Kidney epithelial cell (primary cell): ENCODE measurements at regions not wholly inside any gene's neighbourhood (a gene's known extent, or its start where the extent isn't known, plus 50 kb on each side); places are given as distances from the start of the nearest gene placed in this dataset.

Experiments
- DNase-seq: peaks from one replicate; pipeline ENCODE4 v3.0.0-alpha.2; 2010; ENCODE audit warnings: low read depth
- H3K27me3 ChIP-seq: 2 replicates; pipeline ENCODE4 v1.6.0; 2011; ENCODE audit warnings: low read length; ENCODE audit not compliant: control insufficient read depth, insufficient read depth
- H3K36me3 ChIP-seq: 2 replicates; pipeline ENCODE4 v1.5.1; 2011; ENCODE audit warnings: low read length; ENCODE audit not compliant: control insufficient read depth, insufficient read depth
- H3K4me3 ChIP-seq: 2 replicates; pipeline ENCODE4 v1.5.1; 2011; ENCODE audit warnings: low read depth, mild to moderate bottlenecking, control low read depth, low read length
- CTCF ChIP-seq: IDR thresholded peaks from 2 replicates; pipeline ENCODE4 v1.5.1; 2011; ENCODE audit warnings: mild to moderate bottlenecking, moderate library complexity, low read length, control low read depth, inconsistent platforms; ENCODE audit not compliant: insufficient read depth, poor library complexity, severe bottlenecking

- Histone ChIP-seq H3K36me3 (no peaks in the 10 kb centered on the region), H3K27me3 (no peaks in the 10 kb centered on the region), H3K4me3 (no peak overlapping the region)
- TF ChIP-seq CTCF = no peak
- DNase-seq = no peak
These were observed 231.1 kb upstream of the ZNF804A start for GRCh38 chr2:184367211-184367610.

DNA sequence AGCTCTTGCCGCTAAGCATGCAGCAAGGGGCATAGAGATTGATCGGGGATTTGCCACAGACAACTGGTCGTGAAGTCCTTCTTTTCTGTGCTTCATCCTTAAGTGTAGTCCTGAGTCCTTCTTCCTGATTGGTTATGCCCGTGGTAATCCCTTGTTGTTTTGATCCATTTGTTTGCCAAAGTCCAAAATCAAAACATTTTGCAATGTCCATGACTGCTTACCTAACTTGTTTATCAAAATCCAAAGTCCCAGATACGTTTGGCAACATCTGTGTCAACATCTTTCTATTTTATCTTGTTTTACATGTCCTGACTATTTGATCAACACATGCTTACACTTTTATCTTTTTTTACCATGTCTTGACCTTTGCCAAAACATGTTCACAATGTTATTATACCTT lies 229.0 kb upstream of the ZNF804A start:
- TF ChIP-seq CTCF = no peak
- Histone ChIP-seq H3K4me3 (no peak overlapping the region), H3K27me3 (no peaks in the 10 kb centered on the region), H3K36me3 (no peaks in the 10 kb centered on the region)
- DNase-seq = no peak

GRCh38 chr2:184370954-184371353 lies 227.4 kb upstream of the ZNF804A start:
- TF ChIP-seq CTCF = no peak
- no peaks in the 10 kb centered on the region for H3K36me3 ChIP-seq

GRCh38 chr2:184371641-184372040 lies 226.7 kb upstream of the ZNF804A start:
- Histone ChIP-seq H3K27me3 (no peaks in the 10 kb centered on the region), H3K4me3 (no peak overlapping the region), H3K36me3 (no peaks in the 10 kb centered on the region)
- TF ChIP-seq CTCF = no peak
- no peak for DNase-seq

More at GRCh38 chr2:184370954-184371353, 227.4 kb upstream of the ZNF804A start:
- Histone ChIP-seq H3K4me3 (no peak overlapping the region), H3K27me3 (no peaks in the 10 kb centered on the region)
- no peak for DNase-seq

DNA sequence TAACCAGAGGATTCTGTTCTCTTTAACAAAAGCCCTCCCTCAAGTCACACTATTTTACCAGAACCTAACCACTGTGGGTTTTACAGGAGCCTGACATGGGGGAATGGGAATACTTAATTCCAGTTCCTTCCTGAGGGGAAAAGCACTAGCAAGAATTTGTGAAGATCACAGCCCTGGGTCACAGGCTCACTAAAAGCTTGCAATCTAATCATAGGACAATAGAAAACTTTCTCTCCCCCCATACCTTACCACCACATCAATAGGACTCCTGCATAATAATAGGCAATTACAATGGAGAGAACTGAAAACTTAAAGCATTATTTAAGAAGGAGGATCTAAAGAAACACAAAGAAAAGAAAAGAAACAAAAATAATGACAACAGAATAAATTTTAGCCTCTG lies 225.8 kb upstream of the ZNF804A start:
- no peak for TF ChIP-seq CTCF
- H3K4me3 ChIP-seq = no peak overlapping the region

GRCh38 chr2:184394642-184395041 lies 203.7 kb upstream of the ZNF804A start:
- DNase-seq = no peak
- Histone ChIP-seq H3K4me3 (no peak overlapping the region), H3K36me3 (no peaks in the 10 kb centered on the region), H3K27me3 (no peaks in the 10 kb centered on the region)
- TF ChIP-seq CTCF = no peak

More for the DNA sequence above, 225.8 kb upstream of the ZNF804A start:
- DNase-seq = no peak
- Histone ChIP-seq H3K27me3 (no peaks in the 10 kb centered on the region), H3K36me3 (no peaks in the 10 kb centered on the region)
